ENCODE measurements at regions not wholly inside any gene's neighbourhood (a gene's known extent, or its start where the extent isn't known, plus 50 kb on each side); places are given as distances from the start of the nearest gene placed in this dataset.

- H3K36me3 ChIP-seq: no peaks in the 10 kb centered on the region
- H3K4me1 ChIP-seq: no peaks in the 10 kb centered on the region
- intact Hi-C loops (cut with DNase I; ENCODE audit: low total_unique reads): no loop called here
- H3K4me3 ChIP-seq: no peak overlapping the region
- no peaks in the 10 kb centered on the region for H3K9me3 ChIP-seq
- DNase-seq (ENCODE audit: low spot score in 2 of 2): no peak
- H3K27ac ChIP-seq: no peak overlapping the region
- H3K27me3 ChIP-seq: no peaks in the 10 kb centered on the region
- TF ChIP-seq POLR2A (IDR thresholded peaks at IDR 0.05) (no peak), POLR2AphosphoS5 (IDR thresholded peaks at IDR 0.05) (no peak)
These were observed 445.3 kb upstream of the KCNMB2 start for GRCh38 chr3:178090899-178091298.

GRCh38 chr3:178095522-178095921 lies 440.7 kb upstream of the KCNMB2 start:
- DNase-seq (ENCODE audit: low spot score in 2 of 2): no peak
- no peak for TF ChIP-seq CTCF (IDR thresholded peaks at IDR 0.05)
- TF ChIP-seq POLR2AphosphoS5 (IDR thresholded peaks at IDR 0.05): no peak
- TF ChIP-seq POLR2A (IDR thresholded peaks at IDR 0.05): no peak
- Histone ChIP-seq H3K4me3 (no peak overlapping the region), H3K9me3 (no peaks in the 10 kb centered on the region), H3K27me3 (no peaks in the 10 kb centered on the region), H3K36me3 (no peaks in the 10 kb centered on the region), H3K27ac (no peak overlapping the region), H3K4me1 (no peaks in the 10 kb centered on the region)
- intact Hi-C loops (cut with DNase I; ENCODE audit: low total_unique reads): no loop called here

GRCh38 chr3:178096955-178097354 lies 439.3 kb upstream of the KCNMB2 start:
- no peaks in the 10 kb centered on the region for H3K4me1 ChIP-seq
- intact Hi-C loops (cut with DNase I; ENCODE audit: low total_unique reads): no loop called here
- H3K9me3 ChIP-seq: no peaks in the 10 kb centered on the region
- no peaks in the 10 kb centered on the region for H3K36me3 ChIP-seq
- no peaks in the 10 kb centered on the region for H3K27me3 ChIP-seq
- no peak overlapping the region for H3K27ac ChIP-seq
- no peak overlapping the region for H3K4me3 ChIP-seq
- TF ChIP-seq POLR2A (IDR thresholded peaks at IDR 0.05): no peak
- no peak for TF ChIP-seq POLR2AphosphoS5 (IDR thresholded peaks at IDR 0.05)
- no peak for TF ChIP-seq CTCF (IDR thresholded peaks at IDR 0.05)
- no peak for DNase-seq (ENCODE audit: low spot score in 2 of 2)

- H3K27me3 ChIP-seq: no peaks in the 10 kb centered on the region
- DNase-seq (ENCODE audit: low spot score in 2 of 2): no peak
- H3K4me3 ChIP-seq: no peak overlapping the region
- intact Hi-C loops (cut with DNase I; ENCODE audit: low total_unique reads): no loop called here
- peak in 2 of 3 donors; percentile 37 to 75 for TF ChIP-seq POLR2AphosphoS5 (IDR thresholded peaks at IDR 0.05)
- no peak for TF ChIP-seq CTCF (IDR thresholded peaks at IDR 0.05)
- no peak for TF ChIP-seq POLR2A (IDR thresholded peaks at IDR 0.05)
- no peaks in the 10 kb centered on the region for H3K9me3 ChIP-seq
- H3K36me3 ChIP-seq: no peaks in the 10 kb centered on the region
- no peaks in the 10 kb centered on the region for H3K4me1 ChIP-seq
- peak overlapping the region in 1 of 2 donors; percentile 9 for H3K27ac ChIP-seq
These were observed 438.7 kb upstream of the KCNMB2 start for GRCh38 chr3:178097576-178097975.

GRCh38 chr3:178099274-178099673 lies 437.0 kb upstream of the KCNMB2 start:
- no peak for DNase-seq (ENCODE audit: low spot score in 2 of 2)

More at GRCh38 chr3:178099274-178099673, 437.0 kb upstream of the KCNMB2 start:
- TF ChIP-seq POLR2AphosphoS5 (IDR thresholded peaks at IDR 0.05): no peak
- TF ChIP-seq CTCF (IDR thresholded peaks at IDR 0.05): no peak
- no peak for TF ChIP-seq POLR2A (IDR thresholded peaks at IDR 0.05)
- Histone ChIP-seq H3K4me3 (no peak overlapping the region), H3K9me3 (no peaks in the 10 kb centered on the region), H3K36me3 (no peaks in the 10 kb centered on the region), H3K27me3 (no peaks in the 10 kb centered on the region), H3K4me1 (no peaks in the 10 kb centered on the region), H3K27ac (no peak overlapping the region)
- intact Hi-C loops (cut with DNase I; ENCODE audit: low total_unique reads): no loop called here

Data from breast epithelium (tissue), 4 donors.